Activated T-helper 1 cell treated with anti-CD3 and anti-CD28 coated beads, Interleukin-12 subunit alpha, Interleukin-12 subunit beta, Interleukin-2, Interleukin-4 antibody, amounts not matched to agents 30 ng/mL and 10 ng/mL and 1 ng/mL, durations not matched to agents 14 hours and 24 hours and 36 hours (primary cell): ENCODE measurements at regions not wholly inside any gene's neighbourhood (a gene's known extent, or its start where the extent isn't known, plus 50 kb on each side); places are given as distances from the start of the nearest gene placed in this dataset.
"Not testable (repeated sequence)": the region's sequence is repeated elsewhere in the genome, so short reads cannot be mapped to it uniquely, and the experiment has no call there.

Experiments
- DNase-seq: peaks from one replicate; pipeline ENCODE4 v3.0.0; 2021; ENCODE audit warnings: low spot score
- H3K27ac Mint-ChIP-seq: one replicate; pipeline ENCODE4 v1.8.0; 2021; ENCODE audit warnings: mild to moderate bottlenecking, mixed read lengths
- H3K27me3 Mint-ChIP-seq: one replicate; pipeline ENCODE4 v1.8.0; 2022; ENCODE audit warnings: mild to moderate bottlenecking, moderate library complexity, mixed read lengths; ENCODE audit not compliant: insufficient read depth
- H3K36me3 Mint-ChIP-seq: one replicate; pipeline ENCODE4 v1.8.0; 2021; ENCODE audit warnings: low read depth, mixed read lengths
- H3K4me1 Mint-ChIP-seq: one replicate; pipeline ENCODE4 v1.8.0; 2021; ENCODE audit warnings: low read depth, mixed read lengths
- H3K4me3 Mint-ChIP-seq: one replicate; pipeline ENCODE4 v1.8.0; 2021; ENCODE audit warnings: mild to moderate bottlenecking, moderate library complexity, mixed read lengths
- H3K9me3 Mint-ChIP-seq: one replicate; pipeline ENCODE4 v1.8.0; 2021; ENCODE audit warnings: mixed read lengths
- intact Hi-C: fragments of 100-400 bp; cut with micrococcal nuclease; formaldehyde crosslinking; loops from one replicate; pipeline ENCODE4 v1.15.1; 2024

GRCh38 chr10:56012101-56012500 lies 349.0 kb downstream of the ZWINT start:
- peaks cover 9% of the 10 kb centered on the region for H3K9me3 Mint-ChIP-seq
- H3K36me3 Mint-ChIP-seq, result no peaks in the 10 kb centered on the region
- no peak for DNase-seq
- intact Hi-C loops, result no loop called here
- H3K27me3 Mint-ChIP-seq, result no peaks in the 10 kb centered on the region
- no peak overlapping the region for H3K4me3 Mint-ChIP-seq
- H3K27ac Mint-ChIP-seq, result no peak overlapping the region
- no peaks in the 10 kb centered on the region for H3K4me1 Mint-ChIP-seq

GRCh38 chr10:56003555-56003954 lies 357.5 kb downstream of the ZWINT start:
- H3K9me3 Mint-ChIP-seq, result peaks cover 1% of the 10 kb centered on the region
- no peaks in the 10 kb centered on the region for H3K4me1 Mint-ChIP-seq
- intact Hi-C loops, result no loop called here

GRCh38 chr10:55989188-55989587 lies 371.9 kb downstream of the ZWINT start:
- Mint-ChIP-seq H3K27ac (no peak overlapping the region), H3K9me3 (peaks cover 4% of the 10 kb centered on the region), H3K27me3 (no peaks in the 10 kb centered on the region), H3K4me1 (no peaks in the 10 kb centered on the region), H3K4me3 (no peak overlapping the region), H3K36me3 (no peaks in the 10 kb centered on the region)
- intact Hi-C loops, result no loop called here
- no peak for DNase-seq

More at GRCh38 chr10:56003555-56003954, 357.5 kb downstream of the ZWINT start:
- no peak overlapping the region for H3K4me3 Mint-ChIP-seq
- no peak for DNase-seq
- no peaks in the 10 kb centered on the region for H3K36me3 Mint-ChIP-seq
- no peak overlapping the region for H3K27ac Mint-ChIP-seq
- no peaks in the 10 kb centered on the region for H3K27me3 Mint-ChIP-seq

- Mint-ChIP-seq H3K27ac (no peak overlapping the region), H3K9me3 (no peaks in the 10 kb centered on the region), H3K36me3 (no peaks in the 10 kb centered on the region), H3K4me3 (no peak overlapping the region), H3K4me1 (no peaks in the 10 kb centered on the region), H3K27me3 (no peaks in the 10 kb centered on the region)
- intact Hi-C loops, result no loop called here
- DNase-seq, result no peak
These were observed 381.9 kb downstream of the ZWINT start for GRCh38 chr10:55979203-55979602.

GRCh38 chr10:55966101-55966500 lies 395.0 kb downstream of the ZWINT start:
- Mint-ChIP-seq H3K27me3 (no peaks in the 10 kb centered on the region), H3K4me3 (no peak overlapping the region), H3K9me3 (no peaks in the 10 kb centered on the region), H3K4me1 (no peaks in the 10 kb centered on the region), H3K36me3 (no peaks in the 10 kb centered on the region), H3K27ac (no peak overlapping the region)
- no peak for DNase-seq
- intact Hi-C loops, result no loop called here

GRCh38 chr10:55943403-55943802 lies 417.7 kb downstream of the ZWINT start:
- H3K27me3 Mint-ChIP-seq, result no peaks in the 10 kb centered on the region
- DNase-seq, result no peak
- peaks cover 7% of the 10 kb centered on the region for H3K9me3 Mint-ChIP-seq
- no peak overlapping the region for H3K27ac Mint-ChIP-seq
- H3K4me3 Mint-ChIP-seq, result no peak overlapping the region
- intact Hi-C loops, result no loop called here
- no peaks in the 10 kb centered on the region for H3K36me3 Mint-ChIP-seq
- H3K4me1 Mint-ChIP-seq, result no peaks in the 10 kb centered on the region

- no peaks in the 10 kb centered on the region for H3K36me3 Mint-ChIP-seq
- H3K27me3 Mint-ChIP-seq, result no peaks in the 10 kb centered on the region
- no peak overlapping the region for H3K4me3 Mint-ChIP-seq
- no peak overlapping the region for H3K27ac Mint-ChIP-seq
- intact Hi-C loops, result no loop called here
- DNase-seq, result no peak
- no peaks in the 10 kb centered on the region for H3K9me3 Mint-ChIP-seq
- no peaks in the 10 kb centered on the region for H3K4me1 Mint-ChIP-seq
These were observed 431.8 kb downstream of the ZWINT start for GRCh38 chr10:55929291-55929690.

GRCh38 chr10:55899472-55900147 lies 461.4 kb downstream of the ZWINT start:
- intact Hi-C loops, H3K4me1 Mint-ChIP-seq, H3K27ac Mint-ChIP-seq, H3K36me3 Mint-ChIP-seq, DNase-seq, H3K4me3 Mint-ChIP-seq, H3K27me3 Mint-ChIP-seq: not testable (repeated sequence)
- peaks cover 12% of the 10 kb centered on the region for H3K9me3 Mint-ChIP-seq

GRCh38 chr10:55897490-55897921 lies 463.6 kb downstream of the ZWINT start:
- DNase-seq, result no peak

GRCh38 chr10:55892276-55892675 lies 468.8 kb downstream of the ZWINT start:
- Mint-ChIP-seq H3K36me3 (no peaks in the 10 kb centered on the region), H3K4me1 (no peaks in the 10 kb centered on the region), H3K9me3 (peaks cover 3% of the 10 kb centered on the region), H3K27ac (no peak overlapping the region), H3K27me3 (no peaks in the 10 kb centered on the region), H3K4me3 (no peak overlapping the region)
- intact Hi-C loops, result no loop called here
- DNase-seq, result no peak

More at GRCh38 chr10:55897490-55897921, 463.6 kb downstream of the ZWINT start:
- Mint-ChIP-seq H3K4me3 (no peak overlapping the region), H3K36me3 (no peaks in the 10 kb centered on the region), H3K4me1 (no peaks in the 10 kb centered on the region), H3K27me3 (no peaks in the 10 kb centered on the region), H3K9me3 (peaks cover 12% of the 10 kb centered on the region), H3K27ac (no peak overlapping the region)
- intact Hi-C loops, result no loop called here

GRCh38 chr10:55881588-55881987 lies 479.5 kb downstream of the ZWINT start:
- intact Hi-C loops, result no loop called here
- peaks cover 16% of the 10 kb centered on the region for H3K9me3 Mint-ChIP-seq
- H3K36me3 Mint-ChIP-seq, result no peaks in the 10 kb centered on the region
- H3K27ac Mint-ChIP-seq, result no peak overlapping the region
- H3K27me3 Mint-ChIP-seq, result no peaks in the 10 kb centered on the region
- H3K4me3 Mint-ChIP-seq, result no peak overlapping the region
- H3K4me1 Mint-ChIP-seq, result no peaks in the 10 kb centered on the region
- DNase-seq, result no peak

GRCh38 chr10:55873485-55873884 lies 487.6 kb downstream of the ZWINT start:
- H3K27me3 Mint-ChIP-seq, result no peaks in the 10 kb centered on the region
- intact Hi-C loops, result no loop called here

GRCh38 chr10:55870186-55870585 lies 490.9 kb downstream of the ZWINT start:
- intact Hi-C loops, result no loop called here
- no peak overlapping the region for H3K4me3 Mint-ChIP-seq
- H3K36me3 Mint-ChIP-seq, result no peaks in the 10 kb centered on the region
- no peaks in the 10 kb centered on the region for H3K27me3 Mint-ChIP-seq
- no peaks in the 10 kb centered on the region for H3K4me1 Mint-ChIP-seq
- no peak for DNase-seq
- H3K27ac Mint-ChIP-seq, result no peak overlapping the region
- H3K9me3 Mint-ChIP-seq, result no peaks in the 10 kb centered on the region

More at GRCh38 chr10:55873485-55873884, 487.6 kb downstream of the ZWINT start:
- Mint-ChIP-seq H3K9me3 (no peaks in the 10 kb centered on the region), H3K4me1 (no peaks in the 10 kb centered on the region), H3K4me3 (no peak overlapping the region), H3K27ac (no peak overlapping the region), H3K36me3 (no peaks in the 10 kb centered on the region)
- DNase-seq, result no peak

GRCh38 chr10:55867848-55868247 lies 493.2 kb downstream of the ZWINT start:
- no peaks in the 10 kb centered on the region for H3K36me3 Mint-ChIP-seq
- H3K4me3 Mint-ChIP-seq, result no peak overlapping the region
- H3K9me3 Mint-ChIP-seq, result no peaks in the 10 kb centered on the region
- intact Hi-C loops, result no loop called here
- no peaks in the 10 kb centered on the region for H3K4me1 Mint-ChIP-seq
- no peak overlapping the region for H3K27ac Mint-ChIP-seq
- DNase-seq, result no peak
- H3K27me3 Mint-ChIP-seq, result no peaks in the 10 kb centered on the region
